ENCODE measurements at regions not wholly inside any gene's neighbourhood (a gene's known extent, or its start where the extent isn't known, plus 50 kb on each side); places are given as distances from the start of the nearest gene placed in this dataset.

DNA sequence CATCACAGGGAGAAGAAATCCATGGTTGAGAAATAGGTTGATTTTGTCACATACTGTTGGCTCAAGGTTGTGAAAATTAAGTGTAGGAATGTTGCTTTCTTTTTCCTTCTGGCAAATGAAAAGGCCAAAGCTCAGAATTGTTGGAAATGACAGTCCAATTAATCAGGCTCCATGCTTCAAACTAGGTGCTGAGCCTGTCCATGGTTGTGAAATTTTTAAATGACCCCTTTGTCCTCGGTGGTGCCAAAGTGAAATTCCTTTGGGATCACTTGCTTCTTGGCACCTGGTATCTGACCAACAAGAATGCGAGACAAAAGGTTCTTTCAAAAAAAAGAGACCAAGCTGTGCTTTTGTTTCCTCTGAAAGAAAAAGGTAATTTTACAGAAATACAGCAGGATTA, 451.9 kb downstream of the ETS1 start (continued):
- TF ChIP-seq, protein P1, sequence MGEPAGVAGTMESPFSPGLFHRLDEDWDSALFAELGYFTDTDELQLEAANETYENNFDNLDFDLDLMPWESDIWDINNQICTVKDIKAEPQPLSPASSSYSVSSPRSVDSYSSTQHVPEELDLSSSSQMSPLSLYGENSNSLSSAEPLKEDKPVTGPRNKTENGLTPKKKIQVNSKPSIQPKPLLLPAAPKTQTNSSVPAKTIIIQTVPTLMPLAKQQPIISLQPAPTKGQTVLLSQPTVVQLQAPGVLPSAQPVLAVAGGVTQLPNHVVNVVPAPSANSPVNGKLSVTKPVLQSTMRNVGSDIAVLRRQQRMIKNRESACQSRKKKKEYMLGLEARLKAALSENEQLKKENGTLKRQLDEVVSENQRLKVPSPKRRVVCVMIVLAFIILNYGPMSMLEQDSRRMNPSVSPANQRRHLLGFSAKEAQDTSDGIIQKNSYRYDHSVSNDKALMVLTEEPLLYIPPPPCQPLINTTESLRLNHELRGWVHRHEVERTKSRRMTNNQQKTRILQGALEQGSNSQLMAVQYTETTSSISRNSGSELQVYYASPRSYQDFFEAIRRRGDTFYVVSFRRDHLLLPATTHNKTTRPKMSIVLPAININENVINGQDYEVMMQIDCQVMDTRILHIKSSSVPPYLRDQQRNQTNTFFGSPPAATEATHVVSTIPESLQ (CRISPR knock-in tag; IDR thresholded peaks at IDR 0.05), result no peak
- TF ChIP-seq ZNF317 (CRISPR knock-in tag; IDR thresholded peaks at IDR 0.05; ENCODE audit: borderline replicate concordance, low read depth), result no peak
- TF ChIP-seq MXD4 (CRISPR knock-in tag; IDR thresholded peaks at IDR 0.05; ENCODE audit: borderline replicate concordance), result no peak
- TF ChIP-seq CREM (CRISPR knock-in tag; IDR thresholded peaks at IDR 0.05), result no peak
- TF ChIP-seq, protein P2, sequence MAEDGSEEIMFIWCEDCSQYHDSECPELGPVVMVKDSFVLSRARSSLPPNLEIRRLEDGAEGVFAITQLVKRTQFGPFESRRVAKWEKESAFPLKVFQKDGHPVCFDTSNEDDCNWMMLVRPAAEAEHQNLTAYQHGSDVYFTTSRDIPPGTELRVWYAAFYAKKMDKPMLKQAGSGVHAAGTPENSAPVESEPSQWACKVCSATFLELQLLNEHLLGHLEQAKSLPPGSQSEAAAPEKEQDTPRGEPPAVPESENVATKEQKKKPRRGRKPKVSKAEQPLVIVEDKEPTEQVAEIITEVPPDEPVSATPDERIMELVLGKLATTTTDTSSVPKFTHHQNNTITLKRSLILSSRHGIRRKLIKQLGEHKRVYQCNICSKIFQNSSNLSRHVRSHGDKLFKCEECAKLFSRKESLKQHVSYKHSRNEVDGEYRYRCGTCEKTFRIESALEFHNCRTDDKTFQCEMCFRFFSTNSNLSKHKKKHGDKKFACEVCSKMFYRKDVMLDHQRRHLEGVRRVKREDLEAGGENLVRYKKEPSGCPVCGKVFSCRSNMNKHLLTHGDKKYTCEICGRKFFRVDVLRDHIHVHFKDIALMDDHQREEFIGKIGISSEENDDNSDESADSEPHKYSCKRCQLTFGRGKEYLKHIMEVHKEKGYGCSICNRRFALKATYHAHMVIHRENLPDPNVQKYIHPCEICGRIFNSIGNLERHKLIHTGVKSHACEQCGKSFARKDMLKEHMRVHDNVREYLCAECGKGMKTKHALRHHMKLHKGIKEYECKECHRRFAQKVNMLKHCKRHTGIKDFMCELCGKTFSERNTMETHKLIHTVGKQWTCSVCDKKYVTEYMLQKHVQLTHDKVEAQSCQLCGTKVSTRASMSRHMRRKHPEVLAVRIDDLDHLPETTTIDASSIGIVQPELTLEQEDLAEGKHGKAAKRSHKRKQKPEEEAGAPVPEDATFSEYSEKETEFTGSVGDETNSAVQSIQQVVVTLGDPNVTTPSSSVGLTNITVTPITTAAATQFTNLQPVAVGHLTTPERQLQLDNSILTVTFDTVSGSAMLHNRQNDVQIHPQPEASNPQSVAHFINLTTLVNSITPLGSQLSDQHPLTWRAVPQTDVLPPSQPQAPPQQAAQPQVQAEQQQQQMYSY (CRISPR knock-in tag; IDR thresholded peaks at IDR 0.05), result no peak

DNA sequence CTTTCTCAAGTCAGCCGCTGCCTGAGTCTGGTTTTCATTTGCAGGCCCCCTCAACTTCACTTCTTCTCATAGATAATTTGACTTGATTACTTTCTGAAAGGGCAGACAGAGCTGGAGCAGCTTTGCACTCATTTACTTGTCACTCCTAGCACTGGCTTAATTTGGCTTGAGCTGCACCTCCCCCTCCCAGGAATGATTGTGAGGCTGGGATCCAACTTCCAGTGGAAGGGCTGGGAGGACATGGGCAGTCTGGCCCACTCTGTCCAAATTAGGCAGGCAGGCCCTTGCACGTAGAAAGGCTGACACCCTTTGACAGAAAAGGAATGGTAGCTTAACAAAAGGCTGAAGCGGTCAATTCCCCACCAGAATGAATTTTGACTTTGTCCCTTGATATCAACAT, 453.9 kb downstream of the ETS1 start:
- no peak for TF ChIP-seq ZNF416 (CRISPR knock-in tag; IDR thresholded peaks at IDR 0.05)
- TF ChIP-seq, protein P3, sequence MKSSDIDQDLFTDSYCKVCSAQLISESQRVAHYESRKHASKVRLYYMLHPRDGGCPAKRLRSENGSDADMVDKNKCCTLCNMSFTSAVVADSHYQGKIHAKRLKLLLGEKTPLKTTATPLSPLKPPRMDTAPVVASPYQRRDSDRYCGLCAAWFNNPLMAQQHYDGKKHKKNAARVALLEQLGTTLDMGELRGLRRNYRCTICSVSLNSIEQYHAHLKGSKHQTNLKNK (CRISPR knock-in tag; IDR thresholded peaks at IDR 0.05), result no peak
- TF ChIP-seq FOXK1 (CRISPR knock-in tag; IDR thresholded peaks at IDR 0.05), result no peak
- no peak for TF ChIP-seq ZNF423 (CRISPR knock-in tag; IDR thresholded peaks at IDR 0.05)
- TF ChIP-seq GABPB1 (CRISPR knock-in tag; IDR thresholded peaks at IDR 0.05), result no peak
- ATAC-seq (peak; percentile 57; the same call in 1 of the 2 replicates), DNase-seq (ENCODE audit: low spot score) (peak; percentile 14)
- Mint-ChIP-seq H3K27ac (no peak overlapping the region), H3K36me3 (peaks cover 4% of the 10 kb centered on the region), H3K4me3 (no peak overlapping the region), H3K4me1 (peaks cover 19% of the 10 kb centered on the region), H3K27me3 (ENCODE audit: low read depth) (no peaks in the 10 kb centered on the region), H3K9me3 (peaks cover 15% of the 10 kb centered on the region)
- ChIA-PET CTCF (interaction anchor here (1.6 kb wide), 1 partner anchor 24 kb away, joined by 8 read pairs; no protein-coding TSS in a partner anchor), POLR2A (interaction anchor here (0.6 kb wide), 1 partner anchor 18 kb away, joined by 3 read pairs; no protein-coding TSS in a partner anchor)

DNA sequence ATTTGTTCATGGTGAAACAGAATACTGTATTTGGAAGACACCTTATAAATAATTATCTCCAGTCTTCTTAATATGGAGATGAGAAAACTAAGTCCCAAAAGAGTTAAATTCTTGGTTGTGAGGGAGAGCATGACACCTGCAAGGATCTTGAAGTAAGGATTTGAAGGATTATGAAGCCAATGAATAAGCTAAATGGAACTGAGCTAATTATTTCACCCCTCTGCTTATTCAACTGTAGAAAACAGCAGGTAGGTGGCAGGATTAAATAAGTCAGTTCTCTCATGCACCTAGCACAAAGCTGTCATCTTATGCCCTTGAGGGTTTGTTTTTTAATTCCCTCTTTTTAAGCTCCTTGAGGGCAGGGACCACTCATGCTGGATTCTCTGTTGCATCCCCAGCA, 457.3 kb downstream of the ETS1 start:
- ATAC-seq, result no peak
- no peak for TF ChIP-seq PRRX2 (CRISPR knock-in tag; IDR thresholded peaks at IDR 0.05)
- no peak for TF ChIP-seq CBFB (CRISPR knock-in tag; IDR thresholded peaks at IDR 0.05; ENCODE audit: low read depth)
- TF ChIP-seq TCF7 (CRISPR knock-in tag; IDR thresholded peaks at IDR 0.05; ENCODE audit: low read depth), result no peak
- TF ChIP-seq, protein P4, sequence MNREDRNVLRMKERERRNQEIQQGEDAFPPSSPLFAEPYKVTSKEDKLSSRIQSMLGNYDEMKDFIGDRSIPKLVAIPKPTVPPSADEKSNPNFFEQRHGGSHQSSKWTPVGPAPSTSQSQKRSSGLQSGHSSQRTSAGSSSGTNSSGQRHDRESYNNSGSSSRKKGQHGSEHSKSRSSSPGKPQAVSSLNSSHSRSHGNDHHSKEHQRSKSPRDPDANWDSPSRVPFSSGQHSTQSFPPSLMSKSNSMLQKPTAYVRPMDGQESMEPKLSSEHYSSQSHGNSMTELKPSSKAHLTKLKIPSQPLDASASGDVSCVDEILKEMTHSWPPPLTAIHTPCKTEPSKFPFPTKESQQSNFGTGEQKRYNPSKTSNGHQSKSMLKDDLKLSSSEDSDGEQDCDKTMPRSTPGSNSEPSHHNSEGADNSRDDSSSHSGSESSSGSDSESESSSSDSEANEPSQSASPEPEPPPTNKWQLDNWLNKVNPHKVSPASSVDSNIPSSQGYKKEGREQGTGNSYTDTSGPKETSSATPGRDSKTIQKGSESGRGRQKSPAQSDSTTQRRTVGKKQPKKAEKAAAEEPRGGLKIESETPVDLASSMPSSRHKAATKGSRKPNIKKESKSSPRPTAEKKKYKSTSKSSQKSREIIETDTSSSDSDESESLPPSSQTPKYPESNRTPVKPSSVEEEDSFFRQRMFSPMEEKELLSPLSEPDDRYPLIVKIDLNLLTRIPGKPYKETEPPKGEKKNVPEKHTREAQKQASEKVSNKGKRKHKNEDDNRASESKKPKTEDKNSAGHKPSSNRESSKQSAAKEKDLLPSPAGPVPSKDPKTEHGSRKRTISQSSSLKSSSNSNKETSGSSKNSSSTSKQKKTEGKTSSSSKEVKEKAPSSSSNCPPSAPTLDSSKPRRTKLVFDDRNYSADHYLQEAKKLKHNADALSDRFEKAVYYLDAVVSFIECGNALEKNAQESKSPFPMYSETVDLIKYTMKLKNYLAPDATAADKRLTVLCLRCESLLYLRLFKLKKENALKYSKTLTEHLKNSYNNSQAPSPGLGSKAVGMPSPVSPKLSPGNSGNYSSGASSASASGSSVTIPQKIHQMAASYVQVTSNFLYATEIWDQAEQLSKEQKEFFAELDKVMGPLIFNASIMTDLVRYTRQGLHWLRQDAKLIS (CRISPR knock-in tag; IDR thresholded peaks at IDR 0.05; ENCODE audit: borderline replicate concordance), result no peak
- TF ChIP-seq, protein P5, sequence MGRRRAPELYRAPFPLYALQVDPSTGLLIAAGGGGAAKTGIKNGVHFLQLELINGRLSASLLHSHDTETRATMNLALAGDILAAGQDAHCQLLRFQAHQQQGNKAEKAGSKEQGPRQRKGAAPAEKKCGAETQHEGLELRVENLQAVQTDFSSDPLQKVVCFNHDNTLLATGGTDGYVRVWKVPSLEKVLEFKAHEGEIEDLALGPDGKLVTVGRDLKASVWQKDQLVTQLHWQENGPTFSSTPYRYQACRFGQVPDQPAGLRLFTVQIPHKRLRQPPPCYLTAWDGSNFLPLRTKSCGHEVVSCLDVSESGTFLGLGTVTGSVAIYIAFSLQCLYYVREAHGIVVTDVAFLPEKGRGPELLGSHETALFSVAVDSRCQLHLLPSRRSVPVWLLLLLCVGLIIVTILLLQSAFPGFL (CRISPR knock-in tag; IDR thresholded peaks at IDR 0.05; ENCODE audit: borderline replicate concordance), result no peak
- no peak for TF ChIP-seq NFYB (CRISPR knock-in tag; conservative IDR thresholded peaks at IDR 0.05; ENCODE audit: low read depth)
- TF ChIP-seq, protein P6, sequence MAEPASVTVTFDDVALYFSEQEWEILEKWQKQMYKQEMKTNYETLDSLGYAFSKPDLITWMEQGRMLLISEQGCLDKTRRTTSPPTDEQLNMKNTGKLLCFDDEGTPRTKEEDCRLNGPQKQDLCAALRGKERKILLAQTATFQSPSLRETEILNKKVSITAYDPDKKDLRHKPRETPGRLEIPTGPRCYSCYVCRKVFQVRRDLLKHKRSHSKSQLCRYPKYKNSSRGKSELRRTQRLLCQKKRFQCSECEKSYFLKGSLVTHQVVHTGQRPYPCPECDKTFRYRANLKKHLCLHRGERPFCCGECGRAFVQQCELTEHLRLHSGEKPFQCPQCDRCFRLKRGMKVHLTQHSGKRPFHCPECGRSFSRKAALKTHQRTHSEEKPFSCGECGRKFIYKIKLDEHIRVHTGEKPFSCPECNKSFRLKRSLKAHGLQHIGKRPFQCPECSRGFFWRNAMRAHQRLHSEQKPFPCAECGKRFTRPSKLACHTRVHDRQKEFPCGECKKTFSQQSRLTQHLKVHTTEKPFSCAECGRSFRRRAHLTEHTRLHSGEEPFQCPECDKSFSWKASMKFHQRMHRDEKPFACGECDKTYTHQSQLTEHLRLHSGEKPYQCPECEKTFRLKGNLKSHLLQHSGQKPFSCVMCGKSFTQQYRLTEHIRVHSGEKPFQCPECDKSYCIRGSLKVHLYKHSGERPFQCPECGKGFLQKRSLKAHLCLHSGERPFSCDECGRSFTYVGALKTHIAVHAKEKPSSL (CRISPR knock-in tag; conservative IDR thresholded peaks at IDR 0.05), result no peak
- TF ChIP-seq, protein P7, sequence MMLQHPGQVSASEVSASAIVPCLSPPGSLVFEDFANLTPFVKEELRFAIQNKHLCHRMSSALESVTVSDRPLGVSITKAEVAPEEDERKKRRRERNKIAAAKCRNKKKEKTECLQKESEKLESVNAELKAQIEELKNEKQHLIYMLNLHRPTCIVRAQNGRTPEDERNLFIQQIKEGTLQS (CRISPR knock-in tag; conservative IDR thresholded peaks at IDR 0.05), result no peak

More for the DNA sequence above, 457.3 kb downstream of the ETS1 start:
- H3K27ac Mint-ChIP-seq, result no peak overlapping the region
- no peaks in the 10 kb centered on the region for H3K9me3 Mint-ChIP-seq
- ChIA-PET POLR2A (no interaction called here), CTCF (interaction anchor here (1.1 to 1.3 kb wide), 2 partner anchors 21 to 28 kb away, joined by 3 to 9 read pairs; no protein-coding TSS in a partner anchor)
- DNase-seq (ENCODE audit: low spot score), result no peak
- H3K36me3 Mint-ChIP-seq, result no peaks in the 10 kb centered on the region
- H3K4me3 Mint-ChIP-seq, result no peak overlapping the region
- no peaks in the 10 kb centered on the region for H3K27me3 Mint-ChIP-seq (ENCODE audit: low read depth)
- peaks cover 7% of the 10 kb centered on the region for H3K4me1 Mint-ChIP-seq

Data from WTC11 (cell line).